SHP77 (cell line): ENCODE measurements at regions not wholly inside any gene's neighbourhood (a gene's known extent, or its start where the extent isn't known, plus 50 kb on each side); places are given as distances from the start of the nearest gene placed in this dataset.

Experiments used
- DNase-seq, 2 experiments: peaks; one replicate each; lab custom pipeline; 2025; lab: John Stamatoyannopoulos, UW

GRCh38 chr4:14877246-14878225 lies 124.7 kb upstream of the CPEB2 start:
- no peak for DNase-seq

DNA sequence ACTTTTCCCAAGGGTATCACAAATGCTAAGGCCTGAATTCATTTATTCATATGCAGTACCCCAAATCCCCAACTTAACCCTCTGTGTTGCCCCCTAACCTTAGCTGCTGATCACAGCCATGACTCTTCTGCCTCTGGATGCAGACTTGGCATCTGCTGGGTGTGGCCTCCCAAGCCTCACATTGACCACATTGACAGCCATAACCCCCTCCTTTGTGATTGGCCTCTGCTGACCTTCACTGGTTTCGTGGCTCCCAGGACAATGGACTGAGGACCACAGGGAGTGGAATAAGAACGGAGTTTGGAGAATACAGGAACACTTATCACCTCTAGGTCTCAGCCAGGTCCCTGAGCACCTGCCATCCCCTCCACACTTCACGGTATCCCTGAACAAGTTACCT lies 123.6 kb upstream of the CPEB2 start:
- DNase-seq, result no peak

GRCh38 chr4:14879683-14880082 lies 122.6 kb upstream of the CPEB2 start:
- DNase-seq, result peak; percentile 22 to 49

GRCh38 chr4:14880805-14881204 lies 121.5 kb upstream of the CPEB2 start:
- no peak for DNase-seq

DNA sequence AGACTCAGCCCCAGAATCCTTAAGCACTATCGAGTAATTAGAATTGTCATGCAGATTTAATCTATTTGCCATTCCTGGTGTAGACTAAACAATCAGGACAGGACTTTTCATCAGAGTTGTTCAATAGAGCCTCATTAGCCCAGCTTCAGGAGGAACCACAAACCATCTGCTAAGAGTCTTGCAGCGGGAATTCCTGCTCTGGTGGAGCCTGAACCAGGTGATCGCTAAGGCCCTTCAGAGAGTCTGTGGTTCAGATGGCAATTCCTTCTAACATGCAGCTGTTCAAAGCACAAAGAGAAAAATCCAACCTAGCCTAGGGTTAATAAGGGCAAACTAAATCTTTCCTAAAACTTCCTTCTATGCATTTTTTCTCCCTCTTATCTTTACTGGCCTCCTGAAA lies 119.1 kb upstream of the CPEB2 start:
- DNase-seq, result no peak

DNA sequence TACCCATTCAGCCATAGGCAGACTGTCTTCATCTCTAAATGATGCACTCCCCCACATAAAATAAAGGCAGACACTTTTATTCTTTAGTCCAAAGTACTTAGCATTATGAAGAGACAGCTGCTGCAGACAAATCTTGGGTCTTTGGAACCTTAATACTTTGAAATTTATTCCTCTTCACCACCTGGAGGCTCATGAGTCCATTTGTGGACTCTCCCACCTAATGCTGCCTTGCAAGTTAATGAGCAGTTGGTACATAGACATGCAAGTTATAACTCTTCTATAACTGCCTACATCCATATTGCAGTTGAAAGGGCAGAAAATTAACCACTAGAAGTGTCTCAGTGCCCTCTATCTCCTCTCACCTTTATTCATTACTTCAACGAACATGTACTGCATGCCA lies 118.6 kb upstream of the CPEB2 start:
- DNase-seq, result no peak

DNA sequence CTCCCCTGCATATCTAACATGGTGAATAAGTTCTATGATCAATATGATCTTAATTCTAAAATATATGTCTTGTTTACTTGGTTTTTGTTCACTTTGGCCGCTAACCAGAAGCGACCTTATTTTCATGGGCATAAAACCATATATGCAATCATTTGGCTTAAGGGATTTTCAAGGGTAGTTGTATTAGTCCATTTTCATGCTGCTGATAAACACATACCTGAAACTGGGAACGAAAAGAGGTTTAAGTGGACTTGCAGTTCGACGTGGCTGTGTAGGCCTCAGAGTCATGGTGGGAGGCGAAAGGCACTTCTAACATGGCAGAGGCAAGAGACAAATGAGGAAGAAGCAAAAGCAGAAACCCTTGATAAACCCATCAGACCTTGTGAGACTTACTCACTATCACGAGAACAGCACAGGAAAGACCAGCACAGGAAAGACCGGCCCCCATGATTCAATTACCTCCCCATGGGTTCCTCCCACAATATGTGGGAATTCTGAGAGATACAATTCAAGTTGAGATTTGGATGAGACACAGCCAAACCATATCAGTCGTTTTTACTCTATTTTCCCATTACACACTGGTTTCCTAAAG lies 114.3 kb upstream of the CPEB2 start:
- DNase-seq, result no peak

DNA sequence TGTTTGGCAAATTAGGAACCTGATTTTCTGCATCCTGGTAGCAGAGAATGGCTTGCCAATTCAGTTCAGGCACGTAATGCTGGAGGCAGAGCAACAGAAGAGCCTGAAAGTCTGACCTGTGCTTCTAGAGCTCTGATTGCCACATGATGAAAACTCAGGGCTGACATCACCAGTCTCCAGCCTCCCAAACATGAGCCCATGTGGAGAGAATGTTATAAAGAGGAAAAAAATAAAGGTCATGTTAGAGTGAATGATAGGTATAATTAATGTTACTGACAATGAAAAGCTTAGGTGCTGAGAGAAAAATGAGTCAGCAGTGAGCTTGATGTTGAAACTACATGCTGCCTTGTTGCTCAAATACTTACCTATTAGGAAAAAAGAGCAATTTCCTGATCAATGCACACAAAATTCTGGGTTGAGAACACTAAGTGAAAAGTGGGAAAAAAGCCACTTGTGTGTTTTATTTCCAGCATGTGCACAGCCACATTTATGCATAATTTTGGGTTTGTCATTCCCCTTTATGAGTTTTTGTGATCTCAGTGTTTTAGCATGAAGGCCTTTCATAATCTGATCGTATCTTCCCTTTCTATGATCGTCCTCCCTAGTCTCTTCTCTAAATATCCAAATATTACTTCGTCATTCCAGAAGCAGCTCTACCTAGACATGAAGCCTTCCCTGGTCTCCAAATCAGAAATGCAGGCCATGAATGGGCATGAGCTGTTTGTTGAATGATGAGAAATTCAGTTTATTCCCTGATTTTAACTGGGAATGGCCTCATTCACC lies 113.3 kb upstream of the CPEB2 start:
- no peak for DNase-seq

- no peak for DNase-seq
These were observed 109.7 kb upstream of the CPEB2 start for GRCh38 chr4:14892563-14892962.

DNA sequence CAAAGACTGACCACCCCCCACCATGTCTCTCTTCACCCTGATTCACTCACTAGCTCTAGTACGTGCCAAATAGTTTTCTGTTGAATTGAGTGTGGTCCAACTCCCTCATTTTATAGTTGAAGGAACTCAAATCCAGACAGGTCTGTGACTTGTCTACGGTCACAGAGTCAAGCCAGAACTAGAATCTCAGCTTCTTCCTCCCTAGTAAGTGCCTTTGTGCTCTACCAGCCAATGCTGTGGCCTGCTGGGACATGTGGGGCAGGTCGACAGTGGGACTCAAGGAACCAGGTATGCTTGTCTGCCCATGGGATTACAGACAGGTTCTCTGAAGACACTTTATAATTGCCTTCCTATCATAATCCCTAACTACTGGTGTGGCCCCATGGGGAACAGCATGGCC lies 108.6 kb upstream of the CPEB2 start:
- no peak for DNase-seq

DNA sequence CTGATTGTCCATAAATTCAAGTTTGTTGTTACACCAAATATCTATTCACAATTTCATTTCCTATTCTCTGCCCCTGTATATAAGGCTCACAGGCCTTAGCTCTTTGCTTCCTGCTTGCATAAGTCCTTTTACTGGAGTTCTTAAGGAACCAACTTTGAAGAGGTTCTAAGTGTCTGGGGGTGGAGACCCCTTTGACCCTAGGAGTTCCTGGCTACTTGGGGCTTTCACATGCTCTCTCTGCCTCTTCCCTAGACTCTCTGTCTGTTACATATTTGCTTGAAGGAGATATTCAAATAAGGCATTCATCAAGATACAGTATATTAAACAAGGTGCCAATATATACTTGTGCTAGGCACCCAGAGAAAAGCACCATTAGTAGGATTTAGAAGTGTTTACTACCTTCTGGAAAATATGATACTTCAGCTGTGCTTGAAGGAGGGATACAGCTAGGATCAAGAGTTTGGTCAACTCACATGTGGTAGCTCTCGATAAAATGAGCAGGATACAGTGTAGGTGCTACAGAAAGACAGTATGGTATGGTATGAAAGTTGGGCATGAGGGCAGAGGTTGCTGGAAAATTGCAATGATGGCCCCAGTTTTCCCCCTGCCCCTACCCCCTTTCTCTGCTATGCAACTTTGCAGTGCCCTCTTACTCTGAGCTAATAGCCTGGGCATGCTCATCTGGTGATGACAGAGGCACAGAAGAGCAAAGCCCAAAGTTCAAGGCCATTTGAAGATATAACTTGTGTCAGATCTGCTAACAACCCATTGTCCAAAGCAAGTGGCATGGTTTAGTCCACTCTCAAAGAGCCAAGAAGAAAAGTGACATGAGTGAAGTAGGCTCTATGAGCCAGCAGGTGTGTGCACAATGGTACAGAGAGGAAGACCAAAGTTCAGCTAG lies 107.6 kb upstream of the CPEB2 start:
- DNase-seq, result no peak

DNA sequence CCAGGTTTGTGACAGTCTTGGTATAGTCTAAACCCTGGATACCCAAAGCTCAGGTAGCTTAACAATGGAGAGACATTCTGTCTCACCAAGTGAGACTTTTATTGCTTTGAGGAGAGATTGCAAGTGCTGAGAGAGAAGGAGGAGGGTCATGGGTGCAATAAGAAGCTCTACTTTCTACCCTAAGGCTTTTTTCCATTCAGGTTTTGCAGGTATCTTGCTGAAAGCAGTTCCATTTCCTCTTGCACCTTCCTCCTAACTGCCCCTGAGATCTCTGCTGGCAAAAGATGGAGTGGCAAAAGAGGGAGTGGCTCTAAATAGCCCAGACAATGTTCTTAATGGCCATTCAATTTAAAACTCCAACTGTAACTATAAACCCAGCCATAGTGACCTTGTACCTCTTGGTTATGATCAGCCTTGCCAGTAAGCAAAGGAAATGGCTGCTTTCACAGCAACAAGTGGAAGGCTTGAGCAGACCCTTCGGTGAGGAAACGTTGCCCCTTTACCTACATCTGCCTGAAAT lies 105.6 kb upstream of the CPEB2 start:
- DNase-seq, result no peak

DNA sequence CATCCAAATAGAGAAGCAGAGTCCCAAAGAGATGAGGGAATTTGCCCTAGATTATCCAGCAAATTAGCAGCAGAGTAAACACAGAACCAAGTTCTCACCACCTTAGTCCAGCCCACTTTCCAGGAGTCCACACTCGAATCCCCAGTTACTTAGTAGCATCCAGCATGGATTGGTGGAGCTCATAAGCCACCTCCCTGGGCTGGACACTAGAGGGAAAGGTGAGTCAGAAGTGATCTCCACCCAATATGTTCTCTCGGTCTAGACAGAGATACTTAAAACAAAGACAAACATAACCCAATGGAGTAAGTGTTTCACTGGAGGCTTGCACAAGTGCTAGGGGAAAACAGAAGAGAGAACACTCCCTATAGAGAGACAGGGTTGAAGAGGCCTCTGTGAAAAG lies 105.1 kb upstream of the CPEB2 start:
- DNase-seq, result no peak

DNA sequence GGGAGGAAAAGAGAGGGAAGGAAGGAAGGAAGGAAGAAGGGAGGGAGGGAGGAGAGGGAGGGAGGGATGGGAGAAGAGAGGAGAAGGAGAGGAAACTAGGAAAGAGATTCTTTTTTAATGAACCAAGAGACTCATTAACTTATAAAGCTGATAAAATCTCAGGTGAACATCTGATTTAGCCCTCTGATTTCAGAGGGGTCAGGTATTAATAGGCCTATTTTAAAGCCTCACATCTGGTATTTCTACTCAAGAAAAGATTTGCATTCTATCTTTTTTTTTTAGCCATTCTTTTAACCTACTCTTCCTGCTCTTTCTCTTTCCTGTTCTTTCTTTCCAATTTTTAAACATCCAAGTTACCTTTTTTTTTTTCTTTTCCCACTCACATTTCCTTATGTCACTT lies 103.3 kb upstream of the CPEB2 start:
- DNase-seq, result no peak

GRCh38 chr4:14902342-14902741 lies 99.9 kb upstream of the CPEB2 start:
- no peak for DNase-seq

- no peak for DNase-seq
These were observed 99.0 kb upstream of the CPEB2 start for GRCh38 chr4:14903321-14903720.

GRCh38 chr4:14906805-14907204 lies 95.5 kb upstream of the CPEB2 start:
- no peak for DNase-seq

GRCh38 chr4:14908635-14909034 lies 93.6 kb upstream of the CPEB2 start:
- no peak for DNase-seq

- no peak for DNase-seq
These were observed 91.9 kb upstream of the CPEB2 start for GRCh38 chr4:14910411-14910810.

DNA sequence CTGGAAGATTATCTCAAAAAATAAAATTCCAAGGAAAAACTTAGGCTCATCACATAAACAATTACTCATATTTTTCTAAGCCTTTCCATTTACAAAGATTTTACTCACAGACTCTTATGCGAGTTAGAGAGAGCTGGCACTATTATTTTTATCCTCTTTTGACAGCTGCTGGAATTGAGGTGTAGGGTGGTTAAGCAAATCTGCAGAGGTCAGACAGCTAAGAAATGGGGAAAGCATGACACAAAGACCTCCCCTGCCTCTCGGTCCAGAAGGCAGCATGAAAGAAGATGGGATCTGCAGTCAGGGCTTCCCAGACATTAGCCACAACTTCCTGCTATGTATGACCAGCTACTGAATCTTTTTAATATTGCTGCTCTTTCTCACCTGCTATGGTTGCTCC lies 89.9 kb upstream of the CPEB2 start:
- no peak for DNase-seq

DNA sequence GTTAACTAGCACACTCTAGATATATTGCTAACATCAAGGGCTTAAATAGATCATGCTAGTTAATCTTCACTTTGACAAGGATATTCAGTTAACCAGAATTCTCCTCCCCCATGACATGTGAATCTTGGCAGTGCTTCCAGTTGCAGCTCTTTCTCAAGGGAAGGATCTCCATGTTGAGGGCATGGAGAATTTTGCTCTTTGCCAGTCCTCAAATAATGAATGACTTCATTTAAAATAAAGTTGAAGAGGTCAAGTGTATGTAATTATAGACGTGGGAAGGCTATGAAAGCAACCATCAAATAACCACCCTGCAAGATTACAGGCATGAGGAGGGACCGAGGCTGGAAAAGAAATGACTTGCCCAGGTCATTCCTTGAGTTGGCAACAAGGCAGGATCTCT lies 87.3 kb upstream of the CPEB2 start:
- DNase-seq, result no peak
